Hepatocyte (in vitro differentiated cells): ENCODE measurements at regions not wholly inside any gene's neighbourhood (a gene's known extent, or its start where the extent isn't known, plus 50 kb on each side); places are given as distances from the start of the nearest gene placed in this dataset.

Experiments used
- CTCF ChIP-seq: fragments of 200-600 bp; sonication (generic); IDR thresholded peaks from 2 replicates; pipeline ENCODE4 v1.5.1; 2016; ENCODE audit warnings: antibody characterized with exemption, mild to moderate bottlenecking; ENCODE audit not compliant: poor library complexity
- EZH2 ChIP-seq: fragments of 200-600 bp; sonication (generic); IDR thresholded peaks from 2 replicates; pipeline ENCODE4 v1.6.1; 2016; ENCODE audit warnings: antibody characterized with exemption, mild to moderate bottlenecking, borderline replicate concordance
- EZH2phosphoT487 ChIP-seq: fragments of 200-600 bp; sonication (generic); IDR thresholded peaks from one replicate; pipeline ENCODE4 v1.6.1; 2018; ENCODE audit warnings: antibody characterized with exemption, mild to moderate bottlenecking, low read depth, moderate library complexity; ENCODE audit not compliant: unreplicated experiment, severe bottlenecking

- TF ChIP-seq CTCF (no peak), EZH2 (no peak), EZH2phosphoT487 (no peak)
Measured at GRCh38 chr3:117118604-117119003, 409.0 kb downstream of the TUSC7 start.
